Neuron (in vitro differentiated cells): ENCODE measurements at regions not wholly inside any gene's neighbourhood (a gene's known extent, or its start where the extent isn't known, plus 50 kb on each side); places are given as distances from the start of the nearest gene placed in this dataset.

Source experiments
- H2AFZ ChIP-seq: one replicate; pipeline ENCODE4 v1.6.1; 2013; ENCODE audit warnings: low read depth, mild to moderate bottlenecking, inconsistent platforms, low read length, moderate library complexity
- H3K27me3 ChIP-seq: one replicate; pipeline ENCODE4 v1.6.1; 2013; ENCODE audit warnings: low read length; ENCODE audit not compliant: insufficient read depth
- H3K36me3 ChIP-seq: one replicate; pipeline ENCODE4 v1.6.1; 2013; ENCODE audit warnings: low read length; ENCODE audit not compliant: insufficient read depth
- H3K4me1 ChIP-seq: one replicate; pipeline ENCODE4 v1.6.1; 2013; ENCODE audit warnings: low read length; ENCODE audit not compliant: insufficient read depth
- H3K4me3 ChIP-seq: 2 replicates; pipeline ENCODE4 v1.5.1; 2013; ENCODE audit warnings: mild to moderate bottlenecking, low read length, moderate library complexity
- H3K9me3 ChIP-seq: one replicate; pipeline ENCODE4 v1.6.1; 2013; ENCODE audit warnings: low read length

DNA sequence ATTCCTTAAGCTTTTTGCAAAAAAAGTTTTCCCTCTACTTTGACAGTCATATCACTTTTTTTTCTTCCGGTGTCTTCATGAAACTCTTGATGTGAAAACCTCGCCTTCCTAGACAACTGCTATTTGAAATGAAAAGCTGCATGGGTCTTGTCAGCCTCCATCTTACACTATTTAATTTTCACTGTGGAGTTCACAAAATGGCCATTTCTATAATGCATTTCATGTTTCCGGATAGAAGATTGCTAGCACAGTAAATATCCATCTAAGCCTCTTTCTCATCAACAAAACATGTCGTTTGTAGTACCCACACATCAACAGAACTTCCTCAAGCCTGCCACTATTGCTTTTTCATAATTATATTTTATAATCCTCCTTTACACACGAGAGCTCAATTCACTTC, 204.9 kb upstream of the ID4 start:
- Histone ChIP-seq H2AFZ (no peak overlapping the region), H3K4me1 (peaks cover 7% of the 10 kb centered on the region), H3K27me3 (no peaks in the 10 kb centered on the region), H3K36me3 (no peaks in the 10 kb centered on the region), H3K4me3 (no peak overlapping the region), H3K9me3 (peaks cover 2% of the 10 kb centered on the region)

DNA sequence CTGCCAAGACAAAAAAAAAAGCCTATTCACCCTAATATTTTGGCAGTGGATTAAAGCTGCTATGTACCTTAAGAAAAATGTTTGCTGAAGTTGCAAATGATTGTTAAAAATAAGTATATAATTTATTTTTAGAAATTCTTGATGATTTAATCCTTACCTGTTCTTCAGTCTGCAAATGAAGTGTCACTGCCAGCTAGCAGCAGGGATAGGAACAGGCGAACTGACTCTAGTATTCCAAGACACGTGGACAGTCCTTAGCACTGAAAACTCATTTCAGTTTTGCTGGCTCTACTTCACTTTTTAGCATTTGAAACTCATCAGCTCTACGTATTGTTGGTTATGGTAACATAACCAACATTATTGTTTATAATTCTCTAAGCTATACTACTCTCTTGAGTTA, 204.4 kb upstream of the ID4 start:
- Histone ChIP-seq H3K4me3 (no peak overlapping the region), H3K9me3 (peaks cover 4% of the 10 kb centered on the region), H3K36me3 (no peaks in the 10 kb centered on the region), H3K27me3 (no peaks in the 10 kb centered on the region), H2AFZ (no peak overlapping the region), H3K4me1 (peaks cover 7% of the 10 kb centered on the region)

DNA sequence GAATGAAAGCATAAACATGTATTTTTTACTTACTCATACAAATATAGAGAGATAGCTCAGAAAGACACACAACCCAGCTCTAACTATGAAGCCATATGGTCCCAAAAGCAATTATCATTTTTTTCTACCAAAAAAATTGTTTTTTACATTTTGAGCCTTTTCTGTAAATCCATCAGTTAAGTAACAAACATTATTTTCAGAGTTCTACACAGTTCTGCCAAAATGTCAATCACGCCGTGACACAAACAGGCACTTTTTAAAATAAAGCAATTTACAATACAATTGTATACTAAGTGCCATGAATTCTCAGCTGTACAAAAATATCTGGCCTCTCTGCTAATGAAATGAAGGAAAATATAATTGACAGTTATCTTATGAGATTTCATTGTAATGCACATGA, 201.4 kb upstream of the ID4 start:
- H3K36me3 ChIP-seq: no peaks in the 10 kb centered on the region
- H2AFZ ChIP-seq: no peak overlapping the region
- H3K4me1 ChIP-seq: peaks cover 7% of the 10 kb centered on the region
- H3K9me3 ChIP-seq: peaks cover 2% of the 10 kb centered on the region
- no peak overlapping the region for H3K4me3 ChIP-seq
- no peaks in the 10 kb centered on the region for H3K27me3 ChIP-seq

DNA sequence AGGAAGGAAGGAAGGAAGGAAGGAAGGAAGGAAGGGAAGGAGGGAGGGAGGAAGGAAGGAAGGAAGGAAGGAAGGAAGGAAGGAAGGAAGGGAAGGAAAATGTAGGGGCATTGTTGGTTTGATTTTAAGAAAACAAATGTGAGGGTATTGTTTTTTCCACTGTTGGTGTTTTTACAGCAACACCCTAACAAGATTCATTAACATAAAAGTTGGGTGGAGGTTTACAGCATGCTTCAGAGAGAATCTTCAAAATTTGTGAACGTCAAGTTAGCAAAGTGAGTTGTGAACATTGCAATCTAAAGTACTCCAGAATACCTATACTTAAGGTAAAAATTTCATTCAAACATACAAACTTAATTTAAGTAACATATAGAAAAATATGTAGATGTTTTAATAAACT, 200.2 kb upstream of the ID4 start:
- Histone ChIP-seq H2AFZ (no peak overlapping the region), H3K27me3 (no peaks in the 10 kb centered on the region), H3K4me1 (peaks cover 7% of the 10 kb centered on the region), H3K4me3 (no peak overlapping the region), H3K36me3 (no peaks in the 10 kb centered on the region), H3K9me3 (peaks cover 2% of the 10 kb centered on the region)

DNA sequence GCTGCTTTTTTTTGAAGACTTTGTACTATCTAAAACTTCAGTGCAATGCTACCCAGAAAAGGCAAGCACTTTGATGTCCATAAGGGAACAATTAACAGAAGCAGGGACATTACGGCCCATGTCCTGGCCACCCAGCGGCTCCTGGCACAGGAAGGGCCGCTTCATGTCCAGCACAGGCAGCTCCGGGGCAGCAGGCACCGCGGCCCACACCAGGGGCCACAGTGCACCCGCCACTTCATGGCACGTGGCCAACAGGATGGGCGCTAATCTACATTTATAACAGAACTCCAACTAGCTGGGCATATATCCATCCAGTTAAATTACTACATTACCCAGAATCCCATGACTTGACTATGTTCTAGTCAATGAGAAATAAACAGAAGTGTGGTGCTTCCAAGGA, 198.2 kb upstream of the ID4 start:
- H3K9me3 ChIP-seq: peaks cover 2% of the 10 kb centered on the region
- H3K36me3 ChIP-seq: no peaks in the 10 kb centered on the region
- H3K4me3 ChIP-seq: no peak overlapping the region
- H3K4me1 ChIP-seq: peaks cover 6% of the 10 kb centered on the region
- no peaks in the 10 kb centered on the region for H3K27me3 ChIP-seq
- no peak overlapping the region for H2AFZ ChIP-seq

DNA sequence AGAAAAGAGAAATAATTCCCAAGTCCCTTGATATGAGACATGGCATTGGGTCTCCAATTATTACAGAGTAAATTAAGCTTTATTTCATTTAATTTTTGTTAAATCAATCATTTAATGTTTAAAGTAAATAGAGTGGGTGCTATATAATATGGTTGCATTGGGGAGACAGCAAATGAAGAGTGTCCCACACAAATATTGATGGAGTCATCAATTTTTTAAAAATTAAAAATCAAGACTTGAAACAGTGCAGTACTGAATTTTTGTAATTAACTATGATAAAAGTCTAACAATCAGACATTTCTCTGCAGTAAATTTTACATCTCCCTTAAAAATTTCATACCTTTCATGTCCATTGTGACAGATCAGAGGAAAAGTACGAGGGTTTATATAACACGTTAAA, 193.9 kb upstream of the ID4 start:
- no peak overlapping the region for H2AFZ ChIP-seq
- no peaks in the 10 kb centered on the region for H3K4me1 ChIP-seq
- no peaks in the 10 kb centered on the region for H3K27me3 ChIP-seq
- no peaks in the 10 kb centered on the region for H3K36me3 ChIP-seq
- H3K9me3 ChIP-seq: no peaks in the 10 kb centered on the region
- H3K4me3 ChIP-seq: no peak overlapping the region

DNA sequence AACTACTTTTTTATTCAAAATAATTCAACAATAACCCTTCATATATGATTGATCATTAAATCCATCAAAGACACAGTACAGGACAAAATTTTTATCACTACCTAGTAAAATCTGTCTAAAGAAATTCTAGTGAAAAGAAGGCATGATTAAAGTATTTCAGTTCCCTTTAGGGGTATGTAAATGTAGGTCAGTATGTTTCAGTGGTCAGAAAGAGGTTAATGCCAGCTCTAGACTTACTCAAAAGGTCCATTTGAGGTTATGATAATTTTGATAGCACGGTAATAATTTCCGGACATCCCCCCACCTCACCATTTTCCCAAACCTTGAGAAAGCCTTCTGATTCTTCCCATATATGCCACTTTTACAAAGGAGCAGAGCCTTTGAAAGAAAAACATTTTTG, 193.5 kb upstream of the ID4 start:
- H3K27me3 ChIP-seq: no peaks in the 10 kb centered on the region
- no peaks in the 10 kb centered on the region for H3K36me3 ChIP-seq
- H3K4me3 ChIP-seq: no peak overlapping the region
- H3K9me3 ChIP-seq: no peaks in the 10 kb centered on the region
- H2AFZ ChIP-seq: no peak overlapping the region
- H3K4me1 ChIP-seq: no peaks in the 10 kb centered on the region

DNA sequence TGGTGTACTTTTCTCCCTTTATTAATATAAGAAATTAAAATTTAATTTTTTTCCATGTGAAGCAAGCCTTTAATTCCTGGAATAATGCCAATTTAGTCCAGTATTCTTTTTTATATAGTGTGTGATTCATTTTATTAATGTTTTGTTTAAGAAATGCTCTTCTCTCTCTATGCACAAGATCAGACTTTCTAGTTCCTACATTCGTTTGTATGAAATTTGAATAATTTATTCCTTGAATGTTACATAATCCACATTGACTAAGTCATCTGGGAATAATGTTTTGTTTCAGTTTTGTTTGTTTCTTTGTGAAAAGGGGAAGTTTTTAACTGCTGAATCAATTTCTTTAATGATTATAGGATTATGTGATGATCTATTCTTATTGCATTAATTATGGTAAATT, 181.4 kb upstream of the ID4 start:
- peaks cover 3% of the 10 kb centered on the region for H3K9me3 ChIP-seq
- no peaks in the 10 kb centered on the region for H3K27me3 ChIP-seq
- no peak overlapping the region for H3K4me3 ChIP-seq
- no peaks in the 10 kb centered on the region for H3K36me3 ChIP-seq
- no peaks in the 10 kb centered on the region for H3K4me1 ChIP-seq
- no peak overlapping the region for H2AFZ ChIP-seq

DNA sequence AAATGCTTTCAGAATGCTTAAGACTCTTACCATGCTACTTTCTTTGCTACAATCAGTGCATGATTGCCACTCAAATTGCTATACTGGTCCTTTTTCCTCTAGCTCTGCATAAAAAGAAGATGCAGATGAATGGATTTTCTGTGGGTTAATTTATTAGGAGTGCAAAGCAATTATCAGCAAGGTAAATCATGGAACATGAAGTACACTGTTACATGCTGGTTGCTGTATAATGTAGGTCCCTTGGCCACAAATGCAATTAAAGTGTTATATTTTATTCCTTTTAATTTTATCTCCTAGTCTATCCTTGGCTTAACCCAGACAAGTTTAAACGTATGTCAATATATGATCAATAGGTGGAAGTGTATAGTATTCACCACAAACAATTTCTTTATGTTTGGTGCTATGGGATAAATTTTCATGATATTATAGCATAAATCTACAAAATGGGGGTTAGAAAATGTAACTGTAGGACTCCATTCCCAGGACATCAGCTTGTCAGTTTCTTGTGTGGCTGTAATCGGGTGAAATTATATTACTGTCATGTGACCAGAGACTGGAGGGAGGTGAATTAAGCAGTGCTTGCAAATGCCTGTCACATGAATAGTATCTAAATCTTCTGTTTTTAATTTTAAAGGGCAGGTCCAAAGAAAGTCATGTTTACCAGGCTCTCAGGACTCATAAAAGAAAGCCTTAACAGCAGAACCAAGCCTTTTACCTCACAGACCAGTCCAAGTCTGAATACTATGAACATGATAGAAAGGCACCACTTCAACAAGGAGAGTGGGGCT, 176.9 kb upstream of the ID4 start:
- Histone ChIP-seq H3K9me3 (peaks cover 3% of the 10 kb centered on the region), H3K4me1 (peaks cover under 1% of the 10 kb centered on the region), H3K4me3 (no peak overlapping the region), H3K36me3 (no peaks in the 10 kb centered on the region), H2AFZ (no peak overlapping the region), H3K27me3 (no peaks in the 10 kb centered on the region)

DNA sequence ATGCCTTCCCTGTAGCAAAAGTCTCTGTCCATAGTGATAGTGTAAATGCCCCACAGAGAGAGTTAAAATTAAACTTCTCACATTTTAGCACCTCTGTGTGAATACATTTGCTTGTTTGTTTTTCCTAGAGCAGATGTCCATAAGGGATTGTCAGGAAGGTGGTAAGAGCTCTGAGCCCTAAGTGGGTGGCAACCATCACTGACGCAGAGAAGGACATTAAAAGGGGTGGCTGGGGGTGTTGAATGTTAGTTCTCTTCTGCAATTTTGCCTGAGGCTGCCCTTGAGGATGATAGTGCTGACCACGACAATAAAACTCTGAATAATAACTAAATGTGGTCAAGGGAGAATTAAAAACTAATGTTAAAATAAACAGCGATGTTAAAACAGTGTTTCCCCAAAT, 174.3 kb upstream of the ID4 start:
- H3K4me3 ChIP-seq: no peak overlapping the region
- H3K4me1 ChIP-seq: peaks cover 7% of the 10 kb centered on the region

DNA sequence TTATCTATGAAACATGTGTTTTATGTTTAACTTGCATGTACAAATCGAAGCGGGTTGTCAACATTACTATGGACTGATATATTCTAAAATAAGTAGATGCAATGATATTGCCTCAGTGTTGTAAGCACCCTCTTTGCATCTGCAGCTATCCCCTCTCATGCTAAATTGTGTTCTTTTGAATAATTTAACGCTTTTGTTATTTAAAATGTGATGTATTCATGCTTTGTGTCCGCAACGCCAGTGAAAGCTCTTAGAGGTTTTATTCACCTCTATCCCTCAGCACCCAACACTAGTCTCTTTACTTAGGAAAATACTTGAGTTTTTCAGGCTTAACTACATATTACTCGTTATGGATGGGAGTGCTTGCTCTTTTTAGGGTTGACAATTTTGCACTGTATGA, 173.7 kb upstream of the ID4 start:
- peaks cover 7% of the 10 kb centered on the region for H3K4me1 ChIP-seq
- H3K4me3 ChIP-seq: no peak overlapping the region
- no peaks in the 10 kb centered on the region for H3K9me3 ChIP-seq

More for the DNA sequence above, 174.3 kb upstream of the ID4 start:
- H2AFZ ChIP-seq: no peak overlapping the region
- no peaks in the 10 kb centered on the region for H3K36me3 ChIP-seq
- H3K27me3 ChIP-seq: no peaks in the 10 kb centered on the region
- no peaks in the 10 kb centered on the region for H3K9me3 ChIP-seq

DNA sequence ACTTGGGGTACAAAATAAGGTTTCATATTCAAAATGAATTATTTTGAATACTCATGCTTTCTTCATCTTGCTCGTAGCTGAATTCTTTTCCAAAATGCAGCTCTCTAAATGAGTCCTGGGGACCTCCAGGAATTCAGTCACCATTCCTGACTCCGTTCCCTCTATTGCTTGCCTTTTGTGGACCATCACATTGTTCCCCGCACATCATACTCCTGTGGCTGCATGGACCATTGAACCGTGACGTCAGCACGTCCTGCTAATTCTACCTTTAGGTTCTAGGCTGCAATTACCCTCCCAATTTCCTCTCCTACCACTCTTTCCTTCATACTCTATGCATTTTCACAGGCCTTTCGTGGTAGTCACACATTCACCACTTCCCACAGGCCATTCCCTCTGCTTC, 173.1 kb upstream of the ID4 start:
- H3K9me3 ChIP-seq: no peaks in the 10 kb centered on the region
- H3K36me3 ChIP-seq: no peaks in the 10 kb centered on the region
- H3K27me3 ChIP-seq: no peaks in the 10 kb centered on the region
- H2AFZ ChIP-seq: no peak overlapping the region
- peaks cover 7% of the 10 kb centered on the region for H3K4me1 ChIP-seq
- no peak overlapping the region for H3K4me3 ChIP-seq

More for the DNA sequence above, 173.7 kb upstream of the ID4 start:
- Histone ChIP-seq H3K27me3 (no peaks in the 10 kb centered on the region), H2AFZ (no peak overlapping the region), H3K36me3 (no peaks in the 10 kb centered on the region)

DNA sequence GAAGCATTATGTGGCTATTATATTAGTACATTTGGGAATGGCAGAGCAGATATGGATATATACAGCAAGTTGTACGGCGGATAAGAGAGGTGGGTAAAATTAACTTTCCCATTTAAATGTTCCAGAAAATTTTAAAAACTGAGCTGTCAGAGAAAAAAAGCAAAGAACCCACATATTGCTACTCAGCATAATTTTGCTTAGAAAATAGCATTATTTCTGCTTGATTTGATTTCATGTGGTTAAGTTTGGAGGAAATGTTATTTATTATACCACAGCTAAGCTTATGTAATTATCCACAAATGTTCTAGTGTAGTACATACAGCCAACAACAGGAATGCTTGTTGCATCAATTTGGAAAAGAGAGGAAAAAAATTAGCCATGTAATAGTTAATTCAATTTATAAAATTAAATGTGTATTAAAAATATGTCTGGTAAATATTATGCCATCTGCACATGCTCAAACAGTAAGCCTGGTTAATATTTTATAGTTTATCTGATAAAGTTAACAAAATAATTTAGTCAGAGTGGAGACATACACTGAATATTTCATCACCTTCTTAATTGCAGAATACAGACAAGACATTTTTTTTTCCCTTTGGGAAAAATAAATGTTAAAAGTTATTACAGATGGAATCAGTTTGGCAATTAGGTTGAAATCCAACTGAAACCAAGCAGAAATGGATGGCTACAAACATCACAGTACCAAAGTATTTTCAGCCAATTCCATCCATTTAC, 172.1 kb upstream of the ID4 start:
- Histone ChIP-seq H3K27me3 (no peaks in the 10 kb centered on the region), H2AFZ (no peak overlapping the region), H3K9me3 (no peaks in the 10 kb centered on the region), H3K36me3 (no peaks in the 10 kb centered on the region), H3K4me3 (no peak overlapping the region), H3K4me1 (peaks cover 7% of the 10 kb centered on the region)

DNA sequence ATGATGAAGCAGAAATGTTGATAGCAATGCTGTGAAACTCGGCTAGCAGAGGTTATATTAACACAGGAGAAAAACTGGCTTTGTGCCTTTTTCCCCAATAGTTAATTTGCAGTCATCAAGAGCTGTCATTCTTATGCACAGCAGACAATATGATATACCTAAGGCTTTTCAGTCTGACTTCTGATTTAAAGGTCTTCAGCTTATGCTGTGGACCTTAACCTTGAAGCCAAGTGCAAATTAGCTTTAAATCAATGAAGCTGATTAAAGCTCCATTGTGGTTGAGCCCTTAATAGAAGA, 171.6 kb upstream of the ID4 start:
- Histone ChIP-seq H3K9me3 (no peaks in the 10 kb centered on the region), H3K36me3 (no peaks in the 10 kb centered on the region), H3K27me3 (no peaks in the 10 kb centered on the region), H2AFZ (no peak overlapping the region), H3K4me1 (peaks cover 7% of the 10 kb centered on the region), H3K4me3 (no peak overlapping the region)
